Left renal pelvis (tissue), 4 donors: ENCODE measurements at regions not wholly inside any gene's neighbourhood (a gene's known extent, or its start where the extent isn't known, plus 50 kb on each side); places are given as distances from the start of the nearest gene placed in this dataset.

Source experiments
- DNase-seq, 4 donors: peaks; one replicate each; pipeline ENCODE4 v3.0.0-alpha.2; 2013; ENCODE audit warnings: low read depth in 4 of 4, low spot score in 3 of 4

DNA sequence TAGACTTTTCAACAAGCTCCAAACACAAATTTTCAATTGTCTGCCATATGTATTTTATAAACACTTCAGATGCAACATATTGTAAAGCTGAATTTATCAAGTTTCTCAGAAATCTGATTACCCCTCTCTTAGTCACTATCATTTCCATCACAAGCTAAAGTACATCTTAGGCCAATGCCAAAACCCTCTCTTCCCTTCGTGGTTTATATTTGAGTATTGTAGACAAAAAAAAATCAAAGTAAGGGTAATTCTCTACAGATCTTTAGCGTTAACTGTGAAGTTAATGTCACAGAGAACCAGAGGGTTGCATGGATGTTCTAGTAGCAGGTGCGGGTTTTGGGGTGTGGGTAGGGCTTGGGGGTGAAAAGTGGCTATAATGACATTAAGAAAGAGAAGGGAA lies 387.7 kb upstream of the PTGER4 start:
- DNase-seq, result no peak

DNA sequence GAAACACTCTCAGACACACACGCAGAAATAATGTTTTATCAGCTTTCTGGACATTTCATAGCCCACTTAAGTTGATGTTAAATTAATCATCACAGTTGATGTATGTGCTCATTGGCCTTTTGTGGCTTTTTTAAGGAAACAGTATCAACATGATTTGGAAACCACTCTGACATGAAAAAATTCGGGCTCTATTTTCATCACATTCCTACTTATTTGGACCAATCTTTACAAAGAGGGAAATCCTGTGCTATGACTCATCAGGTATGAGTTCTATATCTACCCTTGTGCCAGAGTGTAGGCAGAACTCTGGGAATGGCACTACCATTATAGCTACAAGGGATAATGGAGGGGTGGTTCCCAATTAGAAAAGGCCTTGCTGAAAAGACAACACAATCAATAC lies 388.4 kb upstream of the PTGER4 start:
- no peak for DNase-seq

DNA sequence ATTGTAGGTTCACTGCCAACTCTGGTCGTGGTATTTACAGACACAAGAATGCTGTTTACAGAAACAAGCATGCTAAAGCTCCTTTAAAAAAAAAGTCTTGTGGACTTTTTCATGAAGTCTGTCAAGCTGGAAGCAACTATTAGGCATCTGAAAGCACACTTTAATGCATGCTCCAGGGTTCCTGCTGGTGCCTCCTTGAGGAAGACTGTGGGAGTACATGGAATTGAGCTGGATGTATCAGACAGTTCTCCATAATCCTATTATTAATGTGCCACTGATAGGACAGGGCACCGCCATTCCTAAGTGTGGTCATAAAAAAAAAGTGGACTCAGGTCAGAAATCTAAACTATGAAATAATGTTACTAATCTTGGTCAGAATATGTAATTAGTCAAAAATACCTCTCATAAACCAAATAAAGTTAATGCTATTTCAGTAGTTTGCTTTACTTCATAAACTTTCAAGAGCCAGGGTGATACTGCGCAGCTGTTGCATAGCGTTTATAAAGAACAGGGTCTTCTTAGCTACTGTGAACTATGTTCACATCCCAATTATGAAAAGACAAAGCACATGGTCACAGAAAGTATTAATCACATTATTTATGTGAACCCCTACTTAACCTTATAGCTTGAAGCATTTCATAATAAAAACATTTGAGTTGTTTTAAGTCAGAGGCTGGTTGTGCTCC lies 390.8 kb upstream of the PTGER4 start:
- peak; percentile 24 to 52 (median 28) for DNase-seq

DNA sequence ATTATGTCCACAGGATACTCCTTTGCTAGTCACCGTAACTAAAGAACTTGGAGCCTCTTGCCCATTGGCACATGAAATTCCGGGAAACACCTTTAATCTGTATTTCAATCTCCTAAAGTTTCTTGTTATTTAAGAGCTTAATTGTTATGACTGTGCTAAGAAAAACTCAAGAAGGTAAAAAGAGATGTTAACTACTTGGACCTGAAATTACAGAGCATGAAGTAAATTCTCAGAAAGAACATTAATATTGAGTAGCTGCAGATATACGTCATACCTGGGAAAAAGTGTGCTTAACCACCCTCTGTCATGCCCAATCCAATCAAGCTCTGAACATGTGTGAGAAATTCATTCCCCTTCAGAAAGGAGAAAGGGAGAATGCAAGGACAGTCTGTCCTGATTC lies 394.9 kb upstream of the PTGER4 start:
- DNase-seq, result no peak

DNA sequence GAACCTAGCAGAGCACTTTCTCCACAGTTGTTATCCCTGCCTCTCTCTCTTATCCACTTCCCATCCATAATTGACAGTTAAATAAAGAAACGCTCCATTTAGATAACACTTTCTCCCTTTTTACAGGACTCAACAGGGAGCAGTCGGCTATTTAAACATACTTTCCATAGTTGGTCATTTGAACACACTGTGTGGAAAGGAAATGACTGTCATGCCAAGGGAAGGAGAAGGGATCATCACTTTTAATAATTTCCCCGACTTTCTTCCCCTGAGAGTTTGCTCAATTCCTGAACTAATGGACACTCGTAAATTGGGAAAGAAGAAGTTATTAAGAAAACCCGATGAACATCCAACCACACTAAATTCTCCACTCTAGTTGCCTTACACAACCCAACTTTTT lies 400.8 kb upstream of the PTGER4 start:
- DNase-seq, result no peak

DNA sequence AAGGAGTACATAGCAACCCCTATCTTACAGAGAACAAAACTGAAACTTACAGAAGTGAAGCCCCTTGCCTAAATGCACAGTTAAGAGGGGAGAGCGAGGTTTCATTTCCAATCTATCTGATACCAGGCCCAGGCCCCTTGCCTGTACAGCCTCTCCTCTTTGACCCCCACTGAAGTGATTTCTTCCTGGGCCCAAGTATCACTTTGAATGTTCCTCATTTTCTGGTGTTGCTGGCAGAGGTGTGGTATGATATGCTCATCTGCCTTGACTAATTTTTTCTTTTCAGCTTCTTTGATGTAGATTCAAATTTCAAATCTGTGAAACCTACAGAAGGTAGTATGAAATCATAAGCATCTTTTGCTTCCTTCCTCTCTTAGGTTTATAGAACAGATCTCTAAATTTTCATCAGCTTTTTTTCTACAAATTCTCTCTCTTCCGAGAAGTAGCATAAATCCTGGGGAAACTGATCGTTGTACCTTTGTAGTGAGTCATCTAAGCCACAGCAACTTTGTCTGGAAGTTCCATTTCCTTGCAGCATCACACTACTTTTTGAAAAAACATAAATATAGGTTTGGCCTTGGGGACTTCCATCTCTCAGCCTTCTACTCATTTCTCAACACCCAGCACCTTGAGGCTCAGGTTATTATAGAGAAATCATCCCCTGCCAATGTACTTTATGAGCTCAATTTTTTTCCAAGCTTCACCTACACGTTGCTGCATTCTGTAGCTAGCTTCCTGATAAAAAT lies 402.4 kb upstream of the PTGER4 start:
- DNase-seq, result no peak

DNA sequence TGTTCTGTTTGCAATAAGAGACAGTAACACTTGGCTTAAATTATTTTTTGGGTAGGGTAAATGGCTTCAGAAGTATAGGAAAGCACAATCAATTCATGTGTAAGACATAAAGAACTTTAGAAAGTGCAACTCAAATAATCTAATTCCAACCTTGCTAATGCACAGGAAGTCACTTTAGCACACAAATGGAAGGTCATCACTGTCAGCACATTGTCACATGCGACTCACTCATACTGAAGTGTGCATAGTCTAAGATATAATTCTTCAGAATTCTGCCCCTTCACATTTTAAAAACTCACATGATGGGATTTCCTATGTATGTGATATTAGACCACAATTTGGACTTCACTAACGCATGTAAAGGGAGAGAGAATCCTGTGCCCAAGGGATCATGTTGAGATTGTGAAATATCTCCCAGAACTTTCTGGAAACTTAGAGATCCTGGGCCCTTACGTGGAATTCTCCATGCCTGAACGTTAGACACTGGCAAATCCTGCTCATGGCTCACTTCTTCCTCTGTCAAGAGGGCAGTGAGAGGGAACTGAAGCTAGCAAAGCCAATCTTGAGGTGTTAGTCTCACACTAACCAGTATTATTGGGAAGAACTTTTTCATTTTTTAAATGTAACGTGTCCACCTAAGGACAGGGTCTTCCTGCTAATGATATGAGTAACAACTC lies 403.2 kb upstream of the PTGER4 start:
- DNase-seq, result no peak

DNA sequence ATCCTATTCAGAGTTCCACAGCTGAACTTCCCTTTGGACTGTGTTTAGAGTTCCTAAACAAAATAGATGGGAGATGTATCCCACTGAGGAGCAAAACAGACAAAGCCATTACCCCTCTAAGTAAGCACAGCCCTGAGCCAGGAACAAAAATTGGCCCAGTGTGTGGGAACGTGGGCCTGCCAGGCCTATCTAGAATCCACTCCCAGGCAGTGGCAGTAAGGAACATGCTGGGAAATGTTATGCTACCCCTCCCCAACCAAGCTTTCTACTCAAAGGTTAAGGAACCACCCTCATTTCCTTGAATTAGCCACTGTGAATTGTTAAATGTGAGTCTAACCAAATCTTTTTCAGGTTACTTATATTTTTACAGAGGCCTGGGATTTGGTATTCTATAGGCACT lies 405.1 kb upstream of the PTGER4 start:
- no peak for DNase-seq

DNA sequence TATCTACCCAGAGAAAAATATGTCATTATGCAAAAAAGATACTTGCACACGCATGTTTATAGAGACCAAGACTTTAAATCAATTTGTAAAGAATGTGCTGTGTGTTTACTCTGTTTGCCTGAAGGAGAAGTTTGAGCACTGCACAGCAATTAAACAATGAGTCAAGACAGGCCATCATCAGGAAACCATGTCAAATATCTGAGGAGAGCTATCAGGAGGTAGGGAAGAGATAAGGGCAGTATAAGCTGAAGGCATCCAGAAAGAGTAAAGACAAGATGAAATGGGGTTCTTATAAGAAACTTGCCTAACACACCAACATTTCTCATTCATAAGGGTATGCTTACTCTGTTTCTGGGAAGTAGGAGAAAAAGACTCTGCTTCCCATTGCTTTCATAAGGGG lies 405.8 kb upstream of the PTGER4 start:
- no peak for DNase-seq

DNA sequence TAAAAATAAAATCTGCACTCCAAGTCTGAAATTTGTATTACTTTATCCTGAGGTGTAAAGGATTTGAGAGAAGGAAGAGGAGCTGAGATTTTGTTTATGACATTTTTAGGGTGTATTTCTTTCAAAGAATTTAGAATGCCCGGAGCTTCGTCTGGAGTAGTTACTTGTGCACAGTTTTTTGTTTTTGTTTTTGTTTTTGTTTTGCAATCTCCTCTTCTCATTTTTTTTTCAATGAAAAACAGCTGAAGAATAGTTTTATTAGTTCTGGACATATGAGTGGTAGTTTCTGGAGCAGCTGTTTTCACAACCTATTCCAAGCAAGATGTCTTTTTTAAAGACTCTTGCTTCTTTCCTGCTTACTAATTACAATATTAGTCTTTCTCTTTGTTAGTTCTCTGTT lies 408.2 kb upstream of the PTGER4 start:
- DNase-seq, result no peak

DNA sequence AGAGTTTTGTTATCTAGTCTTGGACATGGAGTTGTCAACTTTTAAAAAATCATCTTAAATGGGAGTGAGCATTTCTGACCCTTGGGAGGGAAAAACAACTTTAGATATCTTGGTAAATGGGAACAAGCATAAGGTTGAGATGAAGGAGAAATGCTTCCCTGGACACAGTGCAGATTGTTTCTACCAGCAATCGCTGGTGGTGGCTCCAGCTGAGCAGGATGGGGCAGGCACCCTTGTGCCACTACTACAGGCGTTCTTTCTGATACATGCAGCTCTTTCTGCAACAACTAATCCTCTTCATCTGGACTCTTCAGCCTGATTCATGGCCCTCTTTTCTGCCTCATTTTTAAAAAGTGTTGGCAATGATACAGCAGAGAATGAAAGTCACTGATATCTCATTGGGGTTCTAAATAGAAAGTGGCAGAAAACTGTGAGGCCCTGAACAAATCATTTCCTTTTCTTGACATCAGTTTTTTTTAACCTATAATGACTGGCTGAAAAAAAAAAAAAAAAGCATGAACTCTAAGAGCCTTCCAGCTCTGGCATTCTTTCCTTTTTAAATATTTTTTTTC lies 409.4 kb upstream of the PTGER4 start:
- no peak for DNase-seq

DNA sequence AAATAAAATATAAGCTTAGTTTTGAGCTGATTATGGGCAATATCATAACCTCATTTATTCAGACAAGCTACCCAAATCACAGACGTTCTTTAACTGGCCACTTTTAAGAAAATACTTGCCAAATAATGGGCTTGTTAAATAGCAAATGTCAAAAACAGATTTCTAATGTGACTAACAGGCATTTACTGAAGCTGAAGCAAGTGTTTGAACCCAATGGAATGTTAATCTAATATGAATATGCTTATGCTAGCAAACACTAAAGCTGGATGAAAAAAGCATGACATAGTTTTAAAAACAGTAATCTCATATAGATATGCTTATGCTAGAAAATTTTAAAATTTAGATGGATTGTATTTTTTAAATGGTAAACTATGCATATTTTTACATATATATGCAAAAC lies 411.6 kb upstream of the PTGER4 start:
- no peak for DNase-seq

DNA sequence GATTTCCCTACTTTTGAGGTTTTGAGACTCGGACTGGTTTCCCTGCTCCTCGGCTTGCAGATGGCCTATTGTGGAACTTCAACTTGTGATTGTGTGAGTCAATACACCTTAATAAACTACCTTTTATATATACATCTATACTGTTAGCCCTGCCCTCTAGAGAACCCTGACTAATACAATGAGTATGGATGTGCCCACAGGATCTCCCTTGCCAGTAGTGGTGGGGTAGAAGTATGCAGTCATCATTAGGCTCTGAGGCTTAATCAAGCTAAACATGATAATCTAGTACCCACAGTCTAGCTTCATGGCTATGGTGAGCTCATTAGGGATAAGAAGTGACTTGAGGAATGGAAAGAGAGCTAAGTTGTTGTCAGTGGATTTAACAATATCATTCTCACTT lies 412.8 kb upstream of the PTGER4 start:
- no peak for DNase-seq

DNA sequence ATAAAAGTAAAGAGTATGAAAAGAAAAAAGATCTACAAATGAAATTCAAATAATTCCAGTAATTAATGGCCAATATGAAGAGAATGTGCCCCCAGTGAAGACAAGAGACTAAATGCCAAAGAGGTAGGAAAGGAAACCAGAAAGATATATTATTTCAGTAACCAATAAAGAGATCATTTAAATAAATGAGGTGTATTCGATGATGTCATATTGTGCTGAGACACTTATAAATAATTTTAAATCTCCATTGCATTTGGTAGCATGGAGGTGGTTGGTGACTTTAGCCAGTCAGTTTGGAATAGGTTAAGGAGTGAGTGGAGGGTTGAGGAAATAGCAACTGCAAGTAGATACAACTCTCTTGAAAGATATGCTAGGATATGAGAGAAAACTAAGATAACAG lies 417.7 kb upstream of the PTGER4 start:
- DNase-seq, result no peak

DNA sequence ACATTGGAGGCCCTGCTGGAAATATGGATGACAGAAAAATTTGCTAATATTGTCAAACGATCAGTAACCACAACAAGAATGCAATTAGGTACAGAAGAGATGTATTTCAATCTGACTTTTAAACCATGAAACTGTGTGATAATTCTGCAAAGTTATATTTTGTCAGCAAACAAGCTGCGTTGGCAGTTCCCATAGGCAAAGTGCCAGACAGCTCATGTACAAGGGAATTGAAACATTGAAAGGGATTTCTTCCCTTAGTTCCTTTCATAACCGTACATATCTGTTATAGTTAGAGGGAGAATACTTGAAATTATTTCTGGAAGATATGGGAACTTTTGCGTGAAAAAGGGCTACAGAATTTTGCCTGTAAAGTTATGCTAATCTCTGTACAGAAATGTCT lies 419.4 kb upstream of the PTGER4 start:
- no peak for DNase-seq

DNA sequence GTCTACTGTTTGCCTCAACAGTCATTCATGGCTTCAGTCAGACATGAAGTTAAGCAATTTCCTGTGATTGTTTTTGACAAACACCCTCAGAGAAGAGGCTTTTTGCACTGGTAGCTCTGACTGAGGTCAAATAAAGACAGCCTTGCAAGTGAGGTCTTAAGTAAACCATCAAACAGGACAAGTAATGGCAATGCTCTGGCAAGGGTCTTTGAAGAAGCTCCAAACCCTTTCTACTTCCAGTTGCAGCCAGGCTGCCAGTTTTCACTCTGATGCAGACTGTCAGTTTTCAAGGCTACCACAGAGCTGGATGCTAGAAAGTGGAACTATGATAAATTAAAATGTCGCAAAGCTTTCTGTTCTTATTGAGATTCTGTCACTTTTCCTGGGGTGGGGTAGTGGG lies 421.5 kb upstream of the PTGER4 start:
- no peak for DNase-seq

DNA sequence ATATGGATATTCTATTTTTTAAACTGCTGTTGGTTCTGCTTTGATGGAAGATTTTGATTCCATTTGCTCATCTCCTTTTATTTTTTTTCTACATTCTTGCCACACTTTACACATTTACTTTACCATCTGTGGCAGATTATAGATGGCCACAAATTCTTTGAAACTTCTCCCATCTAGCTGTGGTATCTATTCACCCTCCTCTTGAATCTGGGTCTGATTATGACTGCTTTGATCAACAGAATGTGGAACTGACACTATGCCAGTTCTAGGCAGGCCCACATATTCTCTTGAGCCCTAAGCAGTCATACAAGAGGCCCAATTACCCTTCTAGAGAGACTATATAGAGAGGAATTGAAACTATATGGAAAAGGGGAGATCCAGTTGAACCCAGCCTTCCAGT lies 439.0 kb upstream of the PTGER4 start:
- no peak for DNase-seq

DNA sequence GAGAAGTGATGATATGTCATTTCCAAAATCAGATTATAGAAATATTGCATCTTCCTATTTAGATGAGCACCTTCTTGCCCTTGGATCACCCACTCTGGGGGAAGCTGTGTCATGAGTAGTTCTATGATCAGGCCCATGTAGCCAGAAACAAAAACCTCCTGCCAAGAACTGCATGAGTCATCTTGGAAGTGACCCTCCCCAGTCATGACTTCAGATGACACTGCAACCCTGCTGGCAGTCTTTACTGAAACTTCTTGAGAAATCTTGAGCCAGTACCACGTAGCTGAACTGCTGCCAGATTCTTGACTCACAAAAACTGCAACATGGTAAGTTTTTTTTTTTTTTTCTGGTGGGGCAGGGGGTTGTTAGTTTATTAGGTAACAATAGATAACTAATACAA lies 439.6 kb upstream of the PTGER4 start:
- DNase-seq, result no peak

DNA sequence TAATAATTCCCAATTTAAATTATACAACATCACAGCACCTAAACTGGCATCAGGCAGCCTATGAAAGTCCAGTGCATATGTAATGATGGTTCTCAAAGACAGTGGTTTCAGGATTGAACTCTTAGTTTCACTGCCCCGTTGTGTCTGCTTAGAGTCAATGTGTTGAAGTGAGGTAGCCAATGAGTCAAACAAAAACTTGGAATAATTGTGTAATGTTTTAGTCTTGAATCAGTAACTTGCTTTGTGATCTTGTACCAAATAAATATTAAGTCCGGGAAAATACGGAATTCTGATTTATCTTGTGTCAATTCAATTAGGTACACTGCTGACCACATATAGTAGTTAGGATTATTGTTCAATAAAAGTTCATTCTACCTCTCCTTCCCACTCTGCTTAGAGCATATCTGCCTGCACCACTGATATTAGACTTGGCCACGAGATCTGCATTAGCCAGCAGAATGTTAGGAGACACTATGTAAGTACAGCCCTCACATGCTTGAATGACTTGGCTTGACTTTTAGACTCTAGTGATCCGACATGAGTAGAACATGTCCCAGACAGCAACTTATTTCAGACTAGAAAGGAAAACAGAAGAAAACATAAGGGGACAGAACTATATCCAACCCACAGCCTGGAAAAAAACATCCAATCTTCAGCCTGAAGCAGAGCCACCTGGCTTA lies 441.5 kb upstream of the PTGER4 start:
- DNase-seq, result no peak

DNA sequence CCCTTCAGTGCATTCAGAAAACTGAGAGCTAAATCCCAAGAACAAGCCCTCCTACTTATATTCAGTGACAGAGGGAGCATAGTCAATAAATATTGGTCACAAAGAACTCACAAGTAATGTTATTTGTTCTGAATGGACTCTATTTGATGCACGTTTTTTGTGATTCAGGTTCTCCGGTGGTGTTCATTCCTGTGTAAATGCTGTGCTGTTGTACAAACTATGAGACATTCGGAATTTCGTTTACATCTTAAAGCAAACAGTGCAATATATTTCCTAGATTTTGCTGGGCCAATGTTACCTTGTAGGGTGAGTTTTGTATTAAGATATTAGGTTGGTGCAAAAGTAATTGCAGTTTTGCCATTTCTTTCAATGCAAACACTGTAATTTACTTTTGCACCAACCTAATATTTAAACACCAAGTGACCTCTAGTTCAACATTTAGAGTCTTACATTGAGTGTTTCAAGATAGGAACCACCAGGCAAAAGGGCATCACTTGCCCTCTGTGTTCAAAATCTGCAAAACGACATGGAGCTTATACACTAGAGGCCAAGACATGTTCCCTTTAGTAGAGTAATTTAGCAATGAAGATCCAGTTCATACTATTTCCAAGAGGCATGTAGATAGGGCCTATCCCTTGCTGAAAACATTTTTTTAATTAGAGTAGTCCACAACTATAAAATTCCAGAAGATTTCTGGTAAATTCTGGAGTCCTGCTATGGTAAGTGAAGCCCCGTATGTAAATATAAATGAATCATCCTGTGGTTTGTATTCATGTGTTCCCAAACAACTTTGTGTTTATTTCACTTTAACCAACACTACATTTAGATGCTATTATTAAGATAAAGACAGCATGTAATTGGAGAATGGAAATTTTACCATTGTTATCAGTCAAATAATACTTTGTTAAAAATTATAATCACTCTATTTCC lies 444.0 kb upstream of the PTGER4 start:
- DNase-seq, result no peak
